ENCODE measurements at regions not wholly inside any gene's neighbourhood (a gene's known extent, or its start where the extent isn't known, plus 50 kb on each side); places are given as distances from the start of the nearest gene placed in this dataset.

DNA sequence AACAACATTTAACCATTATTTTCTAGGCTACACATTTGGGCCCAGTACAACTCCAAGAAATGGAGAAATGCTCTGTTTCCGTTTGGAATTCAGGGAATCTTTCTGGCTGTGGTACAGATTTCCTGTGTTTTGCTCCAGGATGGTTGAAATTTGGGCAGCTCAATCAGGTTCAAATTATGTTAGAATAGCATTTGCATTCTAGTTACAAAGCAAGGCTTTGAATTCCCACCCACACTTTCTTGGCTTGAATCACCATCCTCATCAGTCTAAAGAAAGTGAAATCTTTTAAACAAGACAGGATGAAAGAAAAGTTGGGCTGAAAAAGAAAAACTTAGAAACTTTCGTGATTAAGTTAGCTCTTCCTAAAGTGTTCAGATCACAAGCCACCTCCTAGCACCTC, 98.1 kb upstream of the VCX3B start:
- Histone ChIP-seq H3K4me3 (ENCODE audit: low read depth, low read length, poor library complexity, severe bottlenecking) (no peak overlapping the region), H3K4me1 (ENCODE audit: insufficient read depth, low read length, poor library complexity, severe bottlenecking) (no peaks in the 10 kb centered on the region), H3K79me2 (ENCODE audit: insufficient read depth, low read depth, low read length) (no peaks in the 10 kb centered on the region), H4K20me1 (ENCODE audit: insufficient read depth, low read length) (no peaks in the 10 kb centered on the region), H3K27ac (ENCODE audit: low read depth, low read length, poor library complexity, severe bottlenecking) (no peak overlapping the region), H3K9me2 (ENCODE audit: insufficient read depth, low read length) (no peaks in the 10 kb centered on the region), H3K4me2 (ENCODE audit: low read length) (no peak overlapping the region), H2AFZ (ENCODE audit: low read length) (no peak overlapping the region), H3K36me3 (ENCODE audit: insufficient read depth, low read length) (no peaks in the 10 kb centered on the region), H3K9me3 (ENCODE audit: low read length) (no peaks in the 10 kb centered on the region)
- intact Hi-C loops (cut with micrococcal nuclease; ENCODE audit: unreplicated experiment): no loop called here
- no TSS peak for BruUV-seq (replicated peaks)
- DNase-seq (ENCODE audit: low spot score): no peak
- TF ChIP-seq, protein P1, sequence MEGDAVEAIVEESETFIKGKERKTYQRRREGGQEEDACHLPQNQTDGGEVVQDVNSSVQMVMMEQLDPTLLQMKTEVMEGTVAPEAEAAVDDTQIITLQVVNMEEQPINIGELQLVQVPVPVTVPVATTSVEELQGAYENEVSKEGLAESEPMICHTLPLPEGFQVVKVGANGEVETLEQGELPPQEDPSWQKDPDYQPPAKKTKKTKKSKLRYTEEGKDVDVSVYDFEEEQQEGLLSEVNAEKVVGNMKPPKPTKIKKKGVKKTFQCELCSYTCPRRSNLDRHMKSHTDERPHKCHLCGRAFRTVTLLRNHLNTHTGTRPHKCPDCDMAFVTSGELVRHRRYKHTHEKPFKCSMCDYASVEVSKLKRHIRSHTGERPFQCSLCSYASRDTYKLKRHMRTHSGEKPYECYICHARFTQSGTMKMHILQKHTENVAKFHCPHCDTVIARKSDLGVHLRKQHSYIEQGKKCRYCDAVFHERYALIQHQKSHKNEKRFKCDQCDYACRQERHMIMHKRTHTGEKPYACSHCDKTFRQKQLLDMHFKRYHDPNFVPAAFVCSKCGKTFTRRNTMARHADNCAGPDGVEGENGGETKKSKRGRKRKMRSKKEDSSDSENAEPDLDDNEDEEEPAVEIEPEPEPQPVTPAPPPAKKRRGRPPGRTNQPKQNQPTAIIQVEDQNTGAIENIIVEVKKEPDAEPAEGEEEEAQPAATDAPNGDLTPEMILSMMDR (conservative IDR thresholded peaks at IDR 0.05; ENCODE audit: low read length): no peak
- TF ChIP-seq EZH2phosphoT487 (IDR thresholded peaks at IDR 0.05; ENCODE audit: borderline replicate concordance, low read depth, low read length): no peak
- POLR2A ChIA-PET: no interaction called here
- CTCF ChIA-PET (ENCODE audit: unreplicated experiment): no interaction called here

DNA sequence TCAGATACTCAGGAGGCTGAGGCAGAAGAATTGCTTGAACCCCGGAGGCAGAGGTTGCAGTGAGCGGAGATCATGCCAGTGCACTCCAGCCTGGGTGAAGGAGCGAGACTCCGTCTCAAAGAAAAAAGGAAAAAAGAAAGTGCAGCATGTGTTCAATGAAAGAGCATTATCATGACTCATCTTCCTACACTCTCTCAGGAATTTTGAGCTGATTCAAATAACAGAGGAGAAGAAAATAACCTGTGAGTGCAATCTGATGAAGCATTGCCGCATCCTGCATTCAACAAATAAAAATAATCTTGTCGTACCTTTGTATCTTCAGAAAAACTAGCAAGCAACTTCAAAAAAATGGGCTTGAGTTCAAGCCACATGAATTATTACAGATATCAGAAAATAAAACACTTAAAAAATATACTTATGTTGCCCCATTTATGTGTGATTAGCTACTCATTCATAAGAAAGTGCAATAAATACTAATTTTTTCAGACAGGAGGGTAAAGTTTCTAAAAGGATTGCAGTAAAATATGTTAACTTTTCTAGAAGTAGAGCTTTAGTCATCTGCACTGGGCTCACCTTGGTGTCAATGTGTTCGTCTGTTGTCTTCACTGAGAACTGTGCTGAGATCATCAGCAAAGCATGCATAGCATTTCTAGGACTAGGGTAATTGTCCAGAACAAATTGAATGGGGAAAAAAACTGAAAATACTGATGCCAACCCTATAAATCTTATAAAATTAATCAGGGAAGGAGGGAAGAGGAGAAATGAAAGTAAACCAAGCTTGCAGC, 90.4 kb upstream of the VCX3B start:
- intact Hi-C loops (cut with micrococcal nuclease; ENCODE audit: unreplicated experiment): no loop called here
- no peaks in the 10 kb centered on the region for H3K9me3 ChIP-seq (ENCODE audit: low read length)

More for the DNA sequence above, 90.4 kb upstream of the VCX3B start:
- Histone ChIP-seq H3K27ac (ENCODE audit: low read depth, low read length, poor library complexity, severe bottlenecking) (no peak overlapping the region), H3K4me1 (ENCODE audit: insufficient read depth, low read length, poor library complexity, severe bottlenecking) (no peaks in the 10 kb centered on the region), H3K79me2 (ENCODE audit: insufficient read depth, low read depth, low read length) (no peaks in the 10 kb centered on the region), H3K4me3 (ENCODE audit: low read depth, low read length, poor library complexity, severe bottlenecking) (no peak overlapping the region), H2AFZ (ENCODE audit: low read length) (no peak overlapping the region), H4K20me1 (ENCODE audit: insufficient read depth, low read length) (no peaks in the 10 kb centered on the region), H3K4me2 (ENCODE audit: low read length) (no peak overlapping the region), H3K9me2 (ENCODE audit: insufficient read depth, low read length) (no peaks in the 10 kb centered on the region), H3K36me3 (ENCODE audit: insufficient read depth, low read length) (no peaks in the 10 kb centered on the region)
- TF ChIP-seq, protein P1 (conservative IDR thresholded peaks at IDR 0.05; ENCODE audit: low read length): no peak
- TF ChIP-seq EZH2phosphoT487 (IDR thresholded peaks at IDR 0.05; ENCODE audit: borderline replicate concordance, low read depth, low read length): no peak
- CTCF ChIA-PET (ENCODE audit: unreplicated experiment): no interaction called here
- POLR2A ChIA-PET: interaction anchor here (0.7 kb wide), 1 partner anchor 26 kb away, joined by 3 read pairs; no protein-coding TSS in a partner anchor
- DNase-seq (ENCODE audit: low spot score): no peak
- BruUV-seq (replicated peaks): no TSS peak

All from OCI-LY7 (cell line).